NOMO-1 (cell line): ENCODE measurements at regions not wholly inside any gene's neighbourhood (a gene's known extent, or its start where the extent isn't known, plus 50 kb on each side); places are given as distances from the start of the nearest gene placed in this dataset.

ENCODE experiments used
- DNase-seq, 2 experiments: peaks; one replicate each; lab custom pipeline; 2025; ENCODE audit not compliant: unreplicated experiment in 2 of 2; lab: John Stamatoyannopoulos, UW

DNA sequence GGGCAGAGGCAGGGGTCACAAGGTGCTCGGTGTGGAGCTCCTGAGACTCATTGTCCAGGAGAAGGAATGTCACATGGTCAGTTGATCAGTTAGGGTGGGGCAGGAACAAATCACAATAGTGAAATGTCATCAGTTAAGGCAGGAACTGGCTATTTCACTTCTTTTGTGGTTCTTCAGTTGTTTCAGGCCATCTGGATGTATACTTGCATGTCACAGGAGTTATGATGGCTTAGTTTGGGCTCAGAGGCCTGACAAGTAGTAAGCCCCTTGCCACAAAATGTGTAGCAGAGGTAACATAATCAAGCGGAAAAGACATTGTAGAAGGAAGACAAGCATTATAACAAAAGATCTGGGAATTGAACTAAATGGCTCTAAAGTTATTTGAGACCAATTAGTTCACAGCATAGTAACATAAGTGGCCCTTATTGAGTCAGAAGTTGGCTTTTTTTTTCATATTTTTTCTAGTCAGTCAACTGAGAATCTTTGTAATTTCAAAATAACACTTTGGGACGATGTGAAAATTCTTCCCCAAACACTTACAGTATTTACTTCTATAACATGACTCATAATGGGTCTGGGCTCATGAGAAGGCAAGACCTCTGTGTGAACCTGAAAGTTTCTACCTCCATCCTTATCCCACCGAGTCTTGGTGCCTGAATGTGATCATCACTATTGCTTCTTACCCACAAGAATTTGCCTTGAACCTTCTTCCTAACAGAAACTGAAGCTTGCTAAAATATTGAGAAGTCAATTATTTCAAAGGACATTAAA, 137.0 kb upstream of the DPT start:
- DNase-seq, result no peak

- no peak for DNase-seq
Observed at GRCh38 chr1:168867941-168868634, 139.1 kb upstream of the DPT start.

- no peak for DNase-seq
Observed at GRCh38 chr1:168871531-168871930, 142.5 kb upstream of the DPT start.

DNA sequence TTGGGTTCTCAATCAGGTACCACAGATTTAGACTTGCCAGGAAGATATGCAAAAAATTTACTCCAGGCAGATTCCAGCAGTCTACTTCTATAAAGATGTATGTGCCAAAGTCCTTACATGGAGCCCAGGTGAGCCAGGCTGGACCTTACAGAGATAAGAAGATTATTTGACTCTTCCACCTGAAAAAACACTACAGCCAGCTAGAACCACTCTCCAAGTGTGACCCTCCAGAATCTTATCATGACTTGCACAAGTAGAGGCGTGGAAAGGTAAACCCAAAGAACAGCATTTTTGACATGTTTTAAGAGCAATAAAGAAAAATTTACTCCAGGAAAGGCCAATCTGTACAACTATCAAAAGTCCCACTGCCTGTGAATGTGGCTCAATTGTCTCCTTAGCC, 146.8 kb upstream of the DPT start:
- DNase-seq, result no peak

DNA sequence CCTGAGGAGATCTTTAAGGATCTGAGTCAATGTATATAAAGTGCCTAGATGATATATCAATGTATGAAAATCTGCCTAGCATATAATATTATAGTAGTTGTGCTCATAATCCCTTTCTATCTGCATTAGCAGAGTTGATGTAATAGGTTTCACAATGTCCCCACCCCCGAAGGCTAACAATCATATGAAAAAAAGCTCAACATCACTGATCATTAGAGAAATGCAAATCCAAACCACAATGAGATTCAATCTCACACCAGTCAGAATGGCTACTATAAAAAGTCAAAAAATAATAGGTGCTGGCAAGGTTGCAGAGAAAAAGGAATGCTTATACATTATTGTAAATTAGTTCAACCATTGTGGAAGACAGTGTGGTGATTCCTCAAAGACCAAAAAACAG, 147.8 kb upstream of the DPT start:
- no peak for DNase-seq

DNA sequence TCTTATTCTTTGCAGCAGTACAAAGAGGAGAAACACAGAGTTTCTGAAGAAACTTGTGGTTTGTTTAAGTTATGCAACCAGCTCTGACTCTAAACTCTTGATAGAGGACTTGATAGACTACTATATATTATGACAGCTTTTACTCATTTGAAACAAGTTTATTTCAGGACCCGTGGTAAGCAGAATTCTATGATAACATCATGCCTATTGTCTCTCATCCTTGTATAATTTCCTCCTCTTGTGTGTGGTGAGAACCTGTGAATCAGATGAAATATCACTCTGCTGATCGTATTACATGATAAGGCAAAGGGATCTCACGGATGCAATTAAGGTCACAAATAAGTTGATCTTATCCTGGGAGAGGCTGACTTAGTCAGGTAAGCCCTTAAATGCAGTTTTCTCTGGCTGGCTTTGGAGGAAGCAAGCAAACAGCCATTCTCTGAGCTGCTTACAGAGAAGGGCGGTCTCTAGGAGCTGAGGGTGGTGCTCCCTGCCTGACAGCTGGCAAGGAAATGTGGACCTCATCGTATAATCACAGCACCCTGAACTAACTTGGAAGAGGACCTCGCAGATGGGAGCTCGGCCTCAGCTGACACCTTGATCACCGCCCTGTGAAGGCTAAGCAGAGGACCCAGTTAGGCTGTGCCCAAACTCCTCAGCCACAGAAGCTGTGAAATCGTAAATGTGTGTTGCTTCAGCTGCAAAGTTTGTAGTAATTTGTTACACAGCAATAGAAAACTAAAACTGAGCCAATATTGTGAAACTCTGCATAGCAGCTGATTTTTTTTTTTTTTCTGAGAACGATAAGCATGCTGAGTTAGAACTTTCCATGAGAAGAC, 151.1 kb upstream of the DPT start:
- DNase-seq, result no peak

GRCh38 chr1:168881656-168882260, 152.8 kb upstream of the DPT start:
- no peak for DNase-seq

DNA sequence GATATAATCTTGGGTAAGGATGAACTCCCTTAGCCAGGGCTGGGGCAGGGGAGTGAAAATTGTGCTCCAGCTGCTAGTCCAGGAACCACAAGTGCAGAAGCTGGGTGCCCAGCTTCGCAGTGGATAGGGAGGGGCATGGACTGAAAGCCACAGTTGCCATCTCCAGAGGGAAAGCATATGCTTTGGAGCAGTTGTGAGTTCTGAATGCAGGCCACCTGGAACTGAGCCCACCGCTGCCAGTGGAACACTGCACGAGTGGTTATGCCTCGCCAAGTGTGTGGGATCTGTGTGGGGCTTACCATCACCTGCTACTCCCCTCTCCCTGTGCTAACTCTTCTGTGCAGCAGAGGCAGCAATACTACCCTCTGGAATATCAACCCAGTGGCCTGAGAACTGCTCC, 158.4 kb upstream of the DPT start:
- DNase-seq, result no peak

GRCh38 chr1:168888418-168888817, 159.4 kb upstream of the DPT start:
- no peak for DNase-seq

- no peak for DNase-seq
Observed at GRCh38 chr1:168892931-168893330, 163.9 kb upstream of the DPT start.

DNA sequence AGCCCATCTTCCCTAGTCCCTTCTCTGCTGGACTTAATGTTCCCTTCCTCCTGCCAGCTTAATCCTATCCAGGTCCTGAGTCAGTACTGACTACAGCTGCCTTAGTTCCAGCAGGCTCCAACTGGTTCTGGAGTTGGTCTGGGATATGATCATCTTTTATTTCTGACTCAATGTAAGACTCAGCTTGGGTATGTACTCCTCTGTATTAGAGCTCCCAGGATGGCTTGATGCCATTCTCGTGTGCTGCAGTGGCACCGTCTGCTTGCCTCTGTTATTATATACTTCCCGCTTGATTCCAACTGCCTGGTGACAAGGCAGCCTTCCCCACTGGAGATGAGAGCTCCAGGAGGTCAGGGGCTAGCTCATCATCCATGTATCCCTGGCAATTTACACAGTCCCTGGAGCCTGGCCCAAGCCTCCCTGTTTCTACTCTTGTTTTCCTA, 164.4 kb upstream of the DPT start:
- no peak for DNase-seq

GRCh38 chr1:168894397-168894903, 165.4 kb upstream of the DPT start:
- DNase-seq, result no peak

GRCh38 chr1:168897249-168897648, 168.2 kb upstream of the DPT start:
- DNase-seq, result no peak

DNA sequence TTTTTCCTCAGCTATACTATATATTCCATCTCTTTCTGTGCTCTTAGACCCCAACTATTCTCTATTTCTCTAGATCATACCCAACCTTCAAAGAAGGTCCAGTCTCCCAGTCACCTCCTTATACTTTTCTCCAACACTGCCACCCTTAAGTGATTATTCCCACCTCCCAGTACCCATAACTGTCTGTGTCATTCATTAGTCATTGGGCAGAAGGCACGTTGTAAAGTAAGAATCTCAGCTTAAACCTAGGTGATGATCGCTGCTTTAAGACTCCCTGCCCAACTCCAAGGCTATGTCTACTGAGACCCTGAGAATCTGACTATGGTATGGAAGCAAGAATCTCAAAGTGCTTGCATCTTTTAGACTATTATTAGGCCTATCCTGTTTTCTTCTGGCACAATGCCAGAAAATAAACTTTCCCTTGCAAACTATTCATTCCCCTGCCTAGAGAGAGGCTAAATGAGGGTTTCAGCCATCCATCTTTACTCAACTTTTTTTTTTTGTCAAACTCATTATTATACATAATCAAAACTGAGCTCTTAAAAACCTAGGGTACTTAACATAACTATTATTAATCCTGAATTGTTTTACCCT, 174.3 kb upstream of the DPT start:
- no peak for DNase-seq

DNA sequence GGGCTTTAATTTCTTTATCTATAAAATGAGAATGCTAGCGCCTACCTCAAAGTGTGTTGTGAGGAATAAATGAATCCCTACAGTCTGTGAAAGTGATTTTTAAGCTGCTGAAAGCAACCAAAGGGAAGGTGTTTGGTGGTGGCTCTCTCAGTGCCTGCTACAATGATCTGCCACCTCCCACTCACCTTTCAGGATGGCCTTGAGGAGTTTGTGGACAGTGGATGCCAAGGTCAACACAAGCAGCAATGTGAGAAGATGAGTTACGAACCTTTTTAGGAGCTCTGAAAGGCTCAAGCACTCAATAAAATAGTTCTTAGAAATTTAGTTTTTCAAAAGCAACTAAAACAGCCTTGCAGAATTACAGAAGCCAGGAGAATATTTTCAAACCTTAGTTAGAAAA, 176.6 kb upstream of the DPT start:
- no peak for DNase-seq

DNA sequence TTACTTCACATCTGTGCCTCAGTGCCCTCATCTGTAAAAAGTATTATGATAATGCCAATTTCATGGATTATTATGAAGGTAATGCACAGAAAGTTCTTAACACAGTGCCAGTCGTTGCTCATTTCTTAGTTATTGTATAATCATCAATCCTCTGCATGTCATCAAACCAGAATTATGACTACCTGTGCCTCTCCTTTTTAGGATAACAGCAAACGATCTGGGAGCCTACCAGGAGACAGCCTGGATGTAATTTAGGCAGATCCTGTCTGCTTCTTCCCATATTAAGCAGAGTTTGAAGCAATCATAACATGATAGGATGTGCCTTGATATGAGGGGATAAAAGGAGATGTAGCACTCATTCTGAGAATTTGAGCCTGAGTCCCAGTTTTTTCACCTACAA, 177.4 kb upstream of the DPT start:
- no peak for DNase-seq

GRCh38 chr1:168907053-168907452, 178.0 kb upstream of the DPT start:
- no peak for DNase-seq

DNA sequence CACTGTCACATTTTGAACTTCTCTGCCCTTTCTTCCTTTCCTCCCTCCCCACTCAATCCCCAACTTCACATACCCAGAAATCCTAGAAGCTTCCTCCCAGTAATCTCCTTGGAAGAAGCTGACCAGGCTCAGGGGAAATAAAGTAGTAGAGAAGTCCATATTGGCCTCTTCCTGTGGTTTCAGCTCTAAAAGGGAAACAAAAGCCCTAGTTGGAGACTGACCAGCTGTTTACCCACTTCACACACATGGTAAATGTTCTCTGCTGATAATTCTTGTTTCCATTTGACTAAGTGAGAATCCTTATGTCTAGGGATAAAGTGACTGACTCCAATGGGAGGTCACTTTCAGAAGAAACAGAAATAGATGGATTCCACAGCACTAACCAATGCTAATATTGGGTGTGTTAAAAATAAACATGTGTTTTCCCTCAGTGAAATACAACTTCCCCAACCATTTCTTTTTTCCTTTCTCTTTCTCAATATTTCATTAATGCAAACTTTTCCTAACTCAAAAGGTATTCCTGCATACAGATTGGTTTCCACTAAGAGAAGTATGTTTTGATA, 178.9 kb upstream of the DPT start:
- DNase-seq, result no peak

GRCh38 chr1:168910403-168910802, 181.4 kb upstream of the DPT start:
- no peak for DNase-seq

DNA sequence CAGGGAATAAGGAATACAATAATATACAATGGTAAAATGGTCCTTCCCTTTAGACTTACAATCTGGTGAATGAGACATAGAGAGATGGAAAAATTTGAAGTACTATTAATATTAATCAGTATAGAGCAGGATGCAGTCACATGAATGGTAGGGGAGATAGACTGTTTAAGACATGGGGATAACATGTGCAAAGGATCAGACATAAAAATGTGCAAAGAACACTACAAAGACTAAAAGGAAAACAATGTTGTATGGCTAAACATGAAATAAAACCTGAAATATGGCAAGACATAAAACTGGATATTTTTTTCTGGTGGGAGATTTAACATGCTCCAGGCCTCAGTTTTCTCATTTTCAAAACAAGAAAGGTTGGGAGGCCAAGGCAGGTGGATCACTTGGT, 182.4 kb upstream of the DPT start:
- no peak for DNase-seq
